GM12891 (cell line): ENCODE measurements at regions not wholly inside any gene's neighbourhood (a gene's known extent, or its start where the extent isn't known, plus 50 kb on each side); places are given as distances from the start of the nearest gene placed in this dataset.
A peak's percentile ranks its signal among the peaks of the same experiment; 100 is the strongest.

Experiments
- DNase-seq: peaks from one replicate; pipeline ENCODE4 v3.0.0; 2011; ENCODE audit warnings: low spot score; ENCODE audit not compliant: insufficient read length
- FAIRE-seq: peaks from 2 replicates; lab custom pipeline; 2011; peaks lifted over from hg19 to GRCh38; lab: Jason Lieb, UNC
- PAX5 ChIP-seq: IDR thresholded peaks from 2 replicates; pipeline ENCODE4 v1.6.1; 2011; ENCODE audit warnings: low read length, moderate library complexity, mild to moderate bottlenecking; ENCODE audit not compliant: insufficient read depth, severe bottlenecking
- POLR2A ChIP-seq: IDR thresholded peaks from 2 replicates; pipeline ENCODE4 v1.6.1; 2011; ENCODE audit warnings: low read depth, low read length, control low read depth
- POLR2AphosphoS5 ChIP-seq: IDR thresholded peaks from 2 replicates; pipeline ENCODE4 v1.6.1; 2011; ENCODE audit warnings: low read depth, low read length, control low read depth
- POU2F2 ChIP-seq: IDR thresholded peaks from 2 replicates; pipeline ENCODE4 v1.6.1; 2011; ENCODE audit warnings: low read depth, mild to moderate bottlenecking, control low read depth, low read length, moderate library complexity
- SPI1 ChIP-seq: IDR thresholded peaks from 2 replicates; pipeline ENCODE4 v1.6.1; 2011; ENCODE audit warnings: low read depth, low read length, control low read depth
- TAF1 ChIP-seq: IDR thresholded peaks from 2 replicates; pipeline ENCODE4 v1.6.1; 2011; ENCODE audit warnings: low read depth, low read length, control low read depth

DNA sequence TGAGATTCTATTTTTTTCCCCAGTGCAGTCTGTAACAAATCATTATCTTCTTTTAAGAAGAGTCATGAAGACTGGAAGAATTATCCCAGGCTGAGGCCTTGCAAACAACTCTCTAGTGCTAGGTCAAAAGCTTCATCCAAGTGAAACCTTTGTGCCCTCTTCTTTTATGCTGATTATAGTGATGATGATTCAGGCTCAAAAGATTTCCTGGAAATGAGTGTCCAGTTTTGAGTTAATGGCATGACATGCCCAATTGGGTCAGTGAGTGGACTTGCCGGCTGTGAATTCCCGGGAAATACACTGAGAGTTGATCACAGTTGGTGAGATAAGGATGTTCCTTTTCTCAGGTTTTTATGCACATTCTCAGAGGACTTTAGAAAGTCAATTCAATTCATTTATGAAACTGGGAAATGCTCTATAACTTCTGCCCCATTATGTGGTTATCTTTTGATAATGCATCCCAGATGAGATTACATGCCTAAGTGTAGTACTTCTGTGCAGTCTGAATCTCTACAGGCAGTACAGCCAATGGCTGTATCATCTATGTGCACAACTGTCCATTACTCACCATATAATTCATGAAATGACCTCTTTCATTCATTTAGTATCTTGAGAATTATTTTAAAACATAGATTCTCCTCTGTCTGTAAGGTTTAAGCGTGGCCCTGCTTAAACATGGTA is 66.2 kb downstream of the S1PR1 start:
- FAIRE-seq, result no peak
- TF ChIP-seq TAF1, result no peak
- no peak for DNase-seq

- no peak for TF ChIP-seq SPI1
- DNase-seq, result no peak
- FAIRE-seq, result peak; percentile 87
These were observed 71.3 kb downstream of the S1PR1 start for GRCh38 chr1:101307985-101308689.

DNA sequence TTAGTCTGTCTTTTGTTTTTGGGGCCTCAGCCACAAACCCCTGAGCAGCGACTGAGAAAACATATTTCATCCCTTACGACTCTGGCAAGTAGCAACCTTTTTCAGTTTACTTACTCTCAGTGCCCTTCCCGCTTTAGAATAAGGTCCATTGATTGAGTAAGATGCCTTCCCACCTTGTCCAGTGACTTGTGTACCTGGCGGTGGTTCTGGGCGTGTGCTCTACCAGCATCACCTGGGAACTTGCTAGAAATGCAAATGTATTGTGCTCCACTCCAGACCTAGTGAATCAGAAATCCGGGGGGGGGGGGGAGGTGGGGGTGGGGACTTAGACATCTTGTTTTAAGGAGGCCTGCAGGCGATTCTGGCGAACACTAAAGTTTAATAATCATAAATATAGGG is 72.1 kb downstream of the S1PR1 start:
- FAIRE-seq, result peak; percentile 55
- no peak for TF ChIP-seq PAX5
- TF ChIP-seq TAF1, result peak; percentile 34
- peak; percentile 63; the same call in 1 of the 2 replicates for TF ChIP-seq POLR2AphosphoS5

DNA sequence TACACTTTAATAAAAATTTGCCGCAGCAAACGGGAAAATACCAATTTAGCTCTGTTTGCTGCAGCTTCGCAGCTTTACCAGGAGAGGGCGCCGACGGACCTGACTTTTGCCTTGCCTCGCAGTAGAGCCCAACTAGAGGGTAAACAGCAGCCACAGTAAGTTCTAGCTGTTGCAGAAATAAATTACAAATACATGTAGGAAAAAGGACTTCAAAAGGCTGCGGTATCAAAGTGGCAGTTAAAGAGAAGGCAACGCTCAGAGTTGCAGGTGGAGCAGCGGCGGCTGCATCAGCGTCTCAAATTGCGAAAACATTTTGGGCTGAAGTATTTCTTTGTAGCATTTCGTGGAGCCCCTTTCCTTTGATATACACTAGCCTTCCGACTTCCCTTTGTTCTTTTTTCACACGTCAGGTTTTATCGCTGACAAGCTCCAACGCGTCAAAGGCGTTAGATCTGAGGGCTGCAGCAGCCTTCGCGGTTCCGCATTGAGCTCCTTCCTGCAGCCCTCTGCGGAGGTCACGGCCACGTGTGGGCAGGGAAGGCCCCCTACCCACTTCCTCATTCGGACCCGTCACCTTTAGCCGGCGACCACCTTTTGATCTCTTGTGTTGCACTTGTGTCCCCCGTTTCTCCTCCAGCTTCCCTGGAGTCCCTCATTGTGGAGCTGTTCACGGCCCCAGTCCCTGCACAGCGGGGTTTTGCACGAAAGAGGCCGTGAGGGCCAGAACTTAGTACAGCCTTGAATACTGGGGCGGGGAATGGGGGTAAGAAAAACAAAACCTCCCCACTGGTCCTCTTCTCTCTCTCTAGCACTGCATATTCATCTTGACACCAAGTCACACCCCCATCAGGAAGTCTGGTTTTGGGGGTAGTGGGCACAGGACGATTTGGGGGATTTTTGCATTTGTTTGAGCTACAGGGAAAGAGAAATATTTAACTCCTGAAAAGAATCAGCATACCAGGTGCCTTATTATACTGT is 72.8 kb downstream of the S1PR1 start:
- TF ChIP-seq SPI1 (peak; percentile 94), POLR2A (no peak; the same call in 1 of the 2 replicates), PAX5 (no peak), TAF1 (peak; percentile 1), POU2F2 (peak; percentile 91), POLR2AphosphoS5 (peak; percentile 43; the same call in 1 of the 2 replicates)
- FAIRE-seq (peak; percentile 86), DNase-seq (no peak)

More for the DNA sequence above, 72.1 kb downstream of the S1PR1 start:
- DNase-seq, result no peak

DNA sequence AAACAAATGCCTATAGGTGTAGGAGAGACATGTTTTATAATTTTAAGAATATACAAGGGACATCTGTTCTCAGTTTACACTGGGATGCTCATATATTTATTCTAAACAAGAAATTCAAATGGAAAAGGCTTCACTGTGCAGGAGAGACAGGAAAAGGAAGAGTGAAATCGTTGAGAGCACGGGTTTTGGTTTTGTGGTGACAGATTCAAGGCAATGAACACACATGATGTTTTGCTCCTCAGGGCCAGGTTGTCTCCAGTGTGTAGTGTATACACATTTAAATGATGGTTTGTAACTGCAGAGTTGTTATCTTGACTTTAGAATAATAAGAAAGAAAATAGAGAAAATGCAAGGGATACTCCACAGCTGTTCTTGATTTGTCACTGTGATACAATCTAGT is 73.7 kb downstream of the S1PR1 start:
- peak; percentile 90 for FAIRE-seq
- DNase-seq, result no peak
- TF ChIP-seq TAF1 (no peak), POLR2A (no peak), SPI1 (no peak), PAX5 (no peak), POLR2AphosphoS5 (no peak), POU2F2 (no peak)

GRCh38 chr1:101311146-101311920 is 74.5 kb downstream of the S1PR1 start:
- TF ChIP-seq PAX5 (no peak), POLR2AphosphoS5 (no peak)
- DNase-seq (no peak), FAIRE-seq (peak; percentile 81)

- peak; percentile 54 for FAIRE-seq
These were observed 75.3 kb downstream of the S1PR1 start for GRCh38 chr1:101312147-101312546.

DNA sequence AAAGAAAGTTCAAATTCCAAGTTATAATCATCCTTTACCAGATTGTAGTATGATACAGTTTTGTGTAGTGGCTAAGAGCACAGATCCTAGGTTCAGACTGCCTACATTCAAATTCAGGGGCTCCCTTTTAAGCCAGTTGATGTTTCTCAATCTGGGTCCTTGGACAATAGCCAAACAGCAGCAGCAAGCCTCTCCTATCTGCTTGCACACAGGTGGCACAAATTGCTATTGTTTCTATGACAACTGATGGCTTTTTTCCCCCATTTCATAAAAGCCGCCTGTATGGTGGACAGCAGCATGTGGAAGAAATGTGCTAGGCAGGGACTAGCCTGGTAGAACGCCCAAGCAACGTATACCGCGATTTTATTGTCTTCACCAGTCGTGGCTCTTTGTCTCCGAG is 76.5 kb downstream of the S1PR1 start:
- TF ChIP-seq TAF1 (no peak), POLR2A (no peak), POU2F2 (no peak)
- FAIRE-seq (no peak), DNase-seq (no peak)

More at GRCh38 chr1:101312147-101312546, 75.3 kb downstream of the S1PR1 start:
- no peak for DNase-seq
- TF ChIP-seq POLR2A (no peak), POU2F2 (no peak), PAX5 (no peak), POLR2AphosphoS5 (no peak)

DNA sequence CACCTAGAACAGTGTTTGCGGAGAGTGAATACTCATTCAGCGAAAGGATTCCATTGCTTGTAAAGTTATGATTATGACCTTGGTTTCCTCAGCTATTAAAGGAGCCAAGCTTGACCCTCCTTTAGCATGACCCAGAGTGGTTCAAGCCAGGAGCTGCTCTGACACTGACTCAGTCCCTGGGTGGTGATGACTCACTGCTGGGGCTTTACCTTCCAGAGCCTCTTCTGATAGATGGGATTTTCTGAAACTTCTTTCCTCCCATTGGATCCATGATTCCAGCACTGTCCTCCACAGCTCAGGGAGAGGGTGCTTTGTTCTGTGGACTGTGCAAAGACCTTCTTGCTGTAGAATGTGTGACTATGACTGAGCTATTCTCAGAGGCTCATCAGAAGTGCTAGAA is 77.4 kb downstream of the S1PR1 start:
- FAIRE-seq (no peak), DNase-seq (no peak)
- TF ChIP-seq PAX5, result no peak
- no peak for TF ChIP-seq POU2F2
- TF ChIP-seq TAF1, result no peak
- no peak for TF ChIP-seq POLR2A
- no peak for TF ChIP-seq SPI1
- TF ChIP-seq POLR2AphosphoS5, result no peak

DNA sequence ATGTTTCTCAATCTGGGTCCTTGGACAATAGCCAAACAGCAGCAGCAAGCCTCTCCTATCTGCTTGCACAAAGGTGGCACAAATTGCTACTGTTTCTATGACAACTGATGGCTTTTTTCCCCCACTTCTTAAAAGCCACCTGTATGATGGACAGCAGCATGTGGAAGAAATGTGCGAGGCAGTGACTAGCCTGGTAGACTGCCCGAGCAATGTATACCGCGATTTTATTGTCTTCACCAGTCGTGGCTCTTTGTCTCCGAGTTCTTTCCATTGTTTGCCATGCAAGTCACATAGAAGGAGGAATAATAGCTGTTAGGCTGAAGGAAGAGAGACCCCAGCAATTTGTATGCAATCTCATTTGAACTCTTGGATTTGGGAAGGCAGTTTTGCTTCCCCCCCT is 79.4 kb downstream of the S1PR1 start:
- no peak for FAIRE-seq
- TF ChIP-seq PAX5, result no peak
- no peak for TF ChIP-seq SPI1
- TF ChIP-seq POU2F2, result no peak
- no peak for TF ChIP-seq POLR2A
- no peak for TF ChIP-seq TAF1
- no peak for TF ChIP-seq POLR2AphosphoS5
- no peak for DNase-seq
